NB4 (cell line): ENCODE measurements at regions not wholly inside any gene's neighbourhood (a gene's known extent, or its start where the extent isn't known, plus 50 kb on each side); places are given as distances from the start of the nearest gene placed in this dataset.

Experiments used
- CTCF ChIP-seq: IDR thresholded peaks from one replicate; pipeline ENCODE4 v1.5.1; 2012; ENCODE audit warnings: low read depth, low read length
- MAX ChIP-seq: IDR thresholded peaks from 2 replicates; pipeline ENCODE4 v1.6.1; 2011; ENCODE audit warnings: low read depth, low read length
- MYC ChIP-seq: IDR thresholded peaks from 2 replicates; pipeline ENCODE4 v1.6.1; 2011; ENCODE audit warnings: low read depth, low read length
- POLR2A ChIP-seq: IDR thresholded peaks from 2 replicates; pipeline ENCODE4 v1.6.1; 2011; ENCODE audit warnings: mild to moderate bottlenecking; ENCODE audit not compliant: insufficient read length; ENCODE audit errors: extremely low read depth

- TF ChIP-seq POLR2A (no peak), CTCF (no peak), MYC (no peak), MAX (no peak)
These were observed 180.8 kb upstream of the POM121L12 start for GRCh38 chr7:52854681-52855080.
